H1 (cell line): ENCODE measurements at regions not wholly inside any gene's neighbourhood (a gene's known extent, or its start where the extent isn't known, plus 50 kb on each side); places are given as distances from the start of the nearest gene placed in this dataset.

Source experiments
- CTCF ChIA-PET: fragments of 300-600 bp; sonication (Branson Sonifier 250); formaldehyde crosslinking; loops from one replicate; lab custom pipeline; 2021; ENCODE audit not compliant: partially characterized antibody; lab: Charles Lee
- POLR2A ChIA-PET: fragments of 300-600 bp; sonication (Branson Sonifier 250); formaldehyde crosslinking; loops from one replicate; lab custom pipeline; 2021; ENCODE audit warnings: inconsistent platforms; ENCODE audit not compliant: partially characterized antibody; lab: Charles Lee
- DNase-seq, 2 experiments: peaks; one replicate each; pipeline versions ENCODE4 v3.0.0 to v3.0.0-alpha.2; 2010 to 2022; ENCODE audit warnings: low spot score in 2 of 2, low read depth in 1 of 2, mixed read lengths in 1 of 2
- FAIRE-seq: peaks from 2 replicates; lab custom pipeline; 2011; peaks lifted over from hg19 to GRCh38; lab: Jason Lieb, UNC
- H2AFZ ChIP-seq: 2 replicates; pipeline ENCODE4 v1.8.1; 2012; ENCODE audit warnings: low read length, inconsistent platforms
- H2AK5ac ChIP-seq: 2 replicates; pipeline ENCODE4 v1.6.1; 2013; ENCODE audit warnings: low read depth, low read length
- H2BK120ac ChIP-seq: replicated peaks from 2 replicates; pipeline ENCODE3; 2013; ENCODE audit warnings: low read depth, low read length, inconsistent platforms
- H2BK12ac ChIP-seq: 2 replicates; pipeline ENCODE4 v1.6.1; 2013; ENCODE audit warnings: low read depth, low read length
- H2BK15ac ChIP-seq: 2 replicates; pipeline ENCODE4 v1.6.1; 2013; ENCODE audit warnings: low read length
- H2BK20ac ChIP-seq: 2 replicates; pipeline ENCODE4 v1.6.1; 2013; ENCODE audit warnings: low read length
- H2BK5ac ChIP-seq: 2 replicates; pipeline ENCODE4 v1.6.1; 2013; ENCODE audit warnings: low read depth, low read length
- H3K14ac ChIP-seq: 2 replicates; pipeline ENCODE4 v1.6.1; 2013; ENCODE audit warnings: inconsistent platforms; ENCODE audit not compliant: insufficient read length
- H3K18ac ChIP-seq: 2 replicates; pipeline ENCODE4 v1.6.1; 2013; ENCODE audit warnings: low read length; ENCODE audit errors: extremely low read depth
- H3K23ac ChIP-seq: 2 replicates; pipeline ENCODE4 v1.6.1; 2013; ENCODE audit warnings: inconsistent platforms; ENCODE audit not compliant: insufficient read length
- H3K23me2 ChIP-seq: 2 replicates; pipeline ENCODE4 v1.6.1; 2013; ENCODE audit warnings: low read depth, low read length
- H3K27ac ChIP-seq: 2 replicates; pipeline ENCODE4 v1.6.1; 2011; ENCODE audit warnings: low read depth, low read length, inconsistent platforms
- H3K27me3 ChIP-seq, 4 experiments: replicated peaks in 1 of 4; 1 replicate in 1 of 4; 2 replicates in 3 of 4; pipeline versions ENCODE4 v1.6.1 to v1.8.1; 2011 to 2013; ENCODE audit warnings: low read length in 3 of 4, mild to moderate bottlenecking in 3 of 4, inconsistent platforms in 2 of 4, mixed read lengths in 2 of 4, moderate library complexity in 1 of 4; ENCODE audit not compliant: control insufficient read depth in 3 of 4, insufficient read depth in 3 of 4; ENCODE audit errors: extremely low read depth in 1 of 4
- H3K36me3 ChIP-seq, 4 experiments: 2 replicates each; pipeline versions ENCODE4 v1.6.1 to v1.8.1; 2011 to 2013; ENCODE audit warnings: mild to moderate bottlenecking in 4 of 4, low read length in 3 of 4, moderate library complexity in 2 of 4, control low read depth in 1 of 4, inconsistent platforms in 1 of 4; ENCODE audit not compliant: insufficient read depth in 4 of 4, control insufficient read depth in 2 of 4
- H3K4ac ChIP-seq: replicated peaks from 2 replicates; pipeline ENCODE3; 2013; ENCODE audit warnings: low read length, low read depth, mixed read lengths, inconsistent platforms; ENCODE audit not compliant: insufficient read length
- H3K4me1 ChIP-seq, 4 experiments: replicated peaks in 1 of 4; 1 replicate in 1 of 4; 2 replicates in 3 of 4; pipeline versions ENCODE4 v1.6.1 to v1.8.1; 2011 to 2013; ENCODE audit warnings: low read length in 3 of 4, inconsistent platforms in 2 of 4, mixed read lengths in 1 of 4; ENCODE audit not compliant: insufficient read depth in 4 of 4, control insufficient read depth in 3 of 4
- H3K4me2 ChIP-seq, 2 experiments: 2 replicates each; pipeline versions ENCODE4 v1.6.1 to v1.8.1; 2011 to 2013; ENCODE audit warnings: low read depth in 2 of 2, low read length in 2 of 2, control low read depth in 1 of 2, inconsistent platforms in 1 of 2, mild to moderate bottlenecking in 1 of 2; ENCODE audit not compliant: insufficient read depth in 1 of 2
- H3K4me3 ChIP-seq, 4 experiments: fragments of 200-600, 300-600 bp in 1 of 4; sonication (generic), shearing (Covaris generic), sonication (Bioruptor Twin) in 1 of 4; 2 replicates each; pipeline versions ENCODE4 v1.5.1 to v1.8.1; 2011 to 2016; ENCODE audit warnings: low read length in 4 of 4, low read depth in 3 of 4, control low read depth in 2 of 4, inconsistent platforms in 2 of 4, mild to moderate bottlenecking in 2 of 4, mixed read lengths in 1 of 4, moderate library complexity in 1 of 4; ENCODE audit not compliant: insufficient read depth in 2 of 4; ENCODE audit errors: extremely low read depth in 1 of 4
- H3K56ac ChIP-seq: replicated peaks from 2 replicates; pipeline ENCODE3; 2013; ENCODE audit warnings: low read depth, mild to moderate bottlenecking, mixed read lengths, low read length, inconsistent platforms; ENCODE audit not compliant: insufficient read length
- H3K79me1 ChIP-seq: 2 replicates; pipeline ENCODE4 v1.6.1; 2013; ENCODE audit warnings: low read depth, low read length, control low read depth
- H3K79me2 ChIP-seq, 2 experiments: 2 replicates each; pipeline versions ENCODE4 v1.6.1 to v1.8.1; 2012 to 2013; ENCODE audit warnings: low read length in 2 of 2, mild to moderate bottlenecking in 2 of 2, inconsistent platforms in 1 of 2; ENCODE audit not compliant: insufficient read depth in 2 of 2, control insufficient read depth in 1 of 2
- H3K9ac ChIP-seq, 4 experiments: replicated peaks in 1 of 4; 1 replicate in 1 of 4; 2 replicates in 3 of 4; pipeline versions ENCODE4 v1.6.1 to v1.8.1; 2011 to 2013; ENCODE audit warnings: low read depth in 3 of 4, low read length in 3 of 4, control low read depth in 2 of 4, mild to moderate bottlenecking in 2 of 4, moderate library complexity in 2 of 4, inconsistent platforms in 1 of 4; ENCODE audit errors: extremely low read depth in 1 of 4
- H3K9me3 ChIP-seq, 2 experiments: 2 replicates each; pipeline versions ENCODE4 v1.6.1 to v1.8.1; 2012 to 2013; ENCODE audit warnings: mild to moderate bottlenecking in 2 of 2, moderate library complexity in 2 of 2, control low read depth in 1 of 2, inconsistent platforms in 1 of 2, low read depth in 1 of 2, low read length in 1 of 2, mixed read lengths in 1 of 2; ENCODE audit not compliant: insufficient read depth in 2 of 2
- H4K20me1 ChIP-seq, 2 experiments: replicated peaks in 1 of 2; 2 replicates each; pipeline versions ENCODE3 to v1.8.1; 2011 to 2013; ENCODE audit warnings: inconsistent platforms in 2 of 2, low read length in 2 of 2, mild to moderate bottlenecking in 1 of 2; ENCODE audit not compliant: insufficient read depth in 2 of 2, control insufficient read depth in 1 of 2
- H4K5ac ChIP-seq: 2 replicates; pipeline ENCODE4 v1.6.1; 2013; ENCODE audit warnings: low read length, low read depth, mixed read lengths, inconsistent platforms; ENCODE audit not compliant: insufficient read length
- H4K8ac ChIP-seq: 2 replicates; pipeline ENCODE4 v1.8.0; 2013; ENCODE audit warnings: mild to moderate bottlenecking, moderate library complexity, low read length, inconsistent platforms; ENCODE audit not compliant: insufficient read depth; ENCODE audit errors: extremely low read depth
- H4K91ac ChIP-seq: replicated peaks from 2 replicates; pipeline ENCODE3; 2013; ENCODE audit warnings: low read length, mixed read lengths, inconsistent platforms; ENCODE audit not compliant: insufficient read length
- CEBPB ChIP-seq: IDR thresholded peaks from 2 replicates; pipeline ENCODE4 v1.6.1; 2012; ENCODE audit warnings: low read depth, low read length
- E2F6 ChIP-seq: IDR thresholded peaks from 2 replicates; pipeline ENCODE4 v1.6.1; 2012; ENCODE audit warnings: inconsistent platforms
- EZH2 ChIP-seq: fragments of 200-600 bp; sonication (generic); IDR thresholded peaks from 2 replicates; pipeline ENCODE4 v1.7.1; 2012; ENCODE audit warnings: low read depth, mild to moderate bottlenecking, moderate library complexity, low read length, inconsistent platforms; ENCODE audit not compliant: severe bottlenecking
- GABPA ChIP-seq: IDR thresholded peaks from 2 replicates; pipeline ENCODE4 v1.6.1; 2011; ENCODE audit warnings: mild to moderate bottlenecking, low read length, moderate library complexity, borderline replicate concordance; ENCODE audit not compliant: insufficient read depth
- HDAC2 ChIP-seq, 2 experiments: fragments of 300-600 bp in 1 of 2; sonication (generic) in 1 of 2; IDR thresholded peaks; 2 replicates each; pipeline ENCODE4 v1.6.1; 2011 to 2012; ENCODE audit warnings: low read depth in 2 of 2, low read length in 2 of 2, mild to moderate bottlenecking in 2 of 2, moderate library complexity in 2 of 2, borderline replicate concordance in 1 of 2, inconsistent platforms in 1 of 2
- JUN ChIP-seq: IDR thresholded peaks from 2 replicates; pipeline ENCODE4 v1.6.1; 2011; ENCODE audit warnings: low read depth, mild to moderate bottlenecking, improper control_type of control experiment, low read length
- POLR2A ChIP-seq, 2 experiments: IDR thresholded peaks; 1 replicate in 1 of 2; 2 replicates in 1 of 2; pipeline ENCODE4 v1.6.1; 2011; ENCODE audit warnings: low read depth in 2 of 2, low read length in 2 of 2, mild to moderate bottlenecking in 2 of 2; ENCODE audit errors: control extremely low read depth in 1 of 2
- RAD21 ChIP-seq, 2 experiments: IDR thresholded peaks in 1 of 2; conservative IDR thresholded peaks in 1 of 2; 2 replicates each; pipeline ENCODE4 v1.6.1; 2011; ENCODE audit warnings: low read depth in 2 of 2, low read length in 2 of 2, improper control_type of control experiment in 1 of 2, inconsistent platforms in 1 of 2, mild to moderate bottlenecking in 1 of 2, moderate library complexity in 1 of 2
- RBBP5 ChIP-seq: IDR thresholded peaks from 2 replicates; pipeline ENCODE4 v1.7.1; 2012; ENCODE audit warnings: low read depth, mild to moderate bottlenecking, inconsistent platforms, low read length, moderate library complexity, borderline replicate concordance
- RFX5 ChIP-seq: IDR thresholded peaks from 2 replicates; pipeline ENCODE4 v1.6.1; 2011; ENCODE audit warnings: low read depth, low read length, improper control_type of control experiment, borderline replicate concordance
- SIN3A ChIP-seq, 2 experiments: IDR thresholded peaks in 1 of 2; conservative IDR thresholded peaks in 1 of 2; 2 replicates each; pipeline ENCODE4 v1.6.1; 2011 to 2012; ENCODE audit warnings: low read length in 2 of 2, improper control_type of control experiment in 1 of 2, low read depth in 1 of 2, mild to moderate bottlenecking in 1 of 2
- TAF1 ChIP-seq: IDR thresholded peaks from 2 replicates; pipeline ENCODE4 v1.6.1; 2011; ENCODE audit warnings: mild to moderate bottlenecking, low read depth, low read length
- TBP ChIP-seq: IDR thresholded peaks from 2 replicates; pipeline ENCODE4 v1.6.1; 2011; ENCODE audit warnings: low read depth, low read length, improper control_type of control experiment
- YY1 ChIP-seq: IDR thresholded peaks from 2 replicates; pipeline ENCODE4 v1.6.1; 2011; ENCODE audit warnings: low read depth, mild to moderate bottlenecking, low read length
- WGBS, 2 experiments: shearing (Covaris generic) in 1 of 2; methylation state at CpG; one replicate each; pipeline versions ENCODE4 v1.1.6 to v1.1.7; 2013 to 2015; ENCODE audit warnings: low lambda C conversion rate in 2 of 2, mixed read lengths in 2 of 2, inconsistent platforms in 1 of 2, low coverage in 1 of 2, missing lambda C conversion rate in 1 of 2; ENCODE audit not compliant: insufficient replicate concordance in 2 of 2, insufficient coverage in 1 of 2, insufficient read length in 1 of 2; ENCODE audit errors: extremely low coverage in 1 of 2, missing lambda C conversion rate in 1 of 2; 5-methylcytosine and 5-hydroxymethylcytosine counted together

- H3K27me3 ChIP-seq, result no peaks in the 10 kb centered on the region
- DNase-seq (no peak), FAIRE-seq (no peak)
- H3K4ac ChIP-seq, result no peak overlapping the region
- H2BK5ac ChIP-seq, result no peak overlapping the region
- no peak overlapping the region for H3K56ac ChIP-seq
- H2BK12ac ChIP-seq, result no peak overlapping the region
- WGBS, 2 experiments, result 92% methylated on average over 2 of the region's 2 CpGs; no CpG with 5 or more reads in 1 of the 2 experiments
- no peak overlapping the region for H2AK5ac ChIP-seq
- H4K8ac ChIP-seq, result no peak overlapping the region
- POLR2A ChIA-PET, result no interaction called here
- no peak overlapping the region for H2BK20ac ChIP-seq
- no peak overlapping the region for H3K27ac ChIP-seq
- H3K36me3 ChIP-seq, result no peaks in the 10 kb centered on the region
- H3K23ac ChIP-seq, result no peak overlapping the region
- no peak overlapping the region for H3K18ac ChIP-seq
- H3K14ac ChIP-seq, result no peak overlapping the region
- H4K5ac ChIP-seq, result no peak overlapping the region
- H4K20me1 ChIP-seq, result no peaks in the 10 kb centered on the region
- CTCF ChIA-PET, result no interaction called here
- no peak overlapping the region for H3K4me3 ChIP-seq
- H2BK120ac ChIP-seq, result no peak overlapping the region
- H3K79me1 ChIP-seq, result no peaks in the 10 kb centered on the region
- H3K9me3 ChIP-seq, result no peaks in the 10 kb centered on the region; a peak in 1 of 4 replicates
- peaks cover 2% of the 10 kb centered on the region; the same call in 1 of the 2 replicates for H3K23me2 ChIP-seq
- H3K4me2 ChIP-seq, result no peak overlapping the region
- no peak overlapping the region for H4K91ac ChIP-seq
- H3K79me2 ChIP-seq, result no peaks in the 10 kb centered on the region
- no peaks in the 10 kb centered on the region for H3K4me1 ChIP-seq
- no peak overlapping the region for H3K9ac ChIP-seq
- H2BK15ac ChIP-seq, result no peak overlapping the region
- no peak overlapping the region for H2AFZ ChIP-seq
- no peak for TF ChIP-seq YY1
- TF ChIP-seq EZH2, result no peak
- TF ChIP-seq TAF1, result no peak
- no peak for TF ChIP-seq TBP
- no peak for TF ChIP-seq CEBPB
- no peak for TF ChIP-seq GABPA
- no peak for TF ChIP-seq E2F6
- TF ChIP-seq JUN, result no peak
- TF ChIP-seq RAD21 (IDR thresholded peaks at IDR 0.05 in 1 of 2, conservative IDR thresholded peaks at IDR 0.05 in 1 of 2; ENCODE audit: low read depth in 2 of 2, low read length in 2 of 2), result no peak
- no peak for TF ChIP-seq POLR2A (IDR thresholded peaks at IDR 0.05; ENCODE audit: control extremely low read depth in 1 of 2, low read depth in 2 of 2, low read length in 2 of 2)
- no peak for TF ChIP-seq RFX5
- TF ChIP-seq HDAC2 (IDR thresholded peaks at IDR 0.05; ENCODE audit: borderline replicate concordance in 1 of 2, low read depth in 2 of 2, low read length in 2 of 2), result no peak
- TF ChIP-seq SIN3A (conservative IDR thresholded peaks at IDR 0.05 in 1 of 2, IDR thresholded peaks at IDR 0.05 in 1 of 2; ENCODE audit: low read depth in 1 of 2, low read length in 2 of 2), result no peak
- no peak for TF ChIP-seq RBBP5
Measured at GRCh38 chr10:64206409-64206808, 685.2 kb downstream of the REEP3 start.
